HFFc6 (cell line): ENCODE measurements at regions not wholly inside any gene's neighbourhood (a gene's known extent, or its start where the extent isn't known, plus 50 kb on each side); places are given as distances from the start of the nearest gene placed in this dataset.

Source experiments
- DNase-seq: peaks from one replicate; pipeline ENCODE4 v3.0.0-alpha.2; 2018
- H3K27ac Mint-ChIP-seq: 2 replicates; pipeline ENCODE4 v1.8.0; 2020; ENCODE audit warnings: mild to moderate bottlenecking, mixed read lengths
- H3K27me3 Mint-ChIP-seq: 2 replicates; pipeline ENCODE4 v1.8.0; 2021; ENCODE audit warnings: mild to moderate bottlenecking, moderate library complexity, mixed read lengths; ENCODE audit not compliant: insufficient read depth
- H3K36me3 Mint-ChIP-seq: 2 replicates; pipeline ENCODE4 v1.8.0; 2021; ENCODE audit warnings: low read depth, mixed read lengths
- H3K4me1 Mint-ChIP-seq: 2 replicates; pipeline ENCODE4 v1.8.0; 2020; ENCODE audit warnings: low read depth, mixed read lengths
- H3K4me3 Mint-ChIP-seq: 2 replicates; pipeline ENCODE4 v1.8.0; 2020; ENCODE audit warnings: mild to moderate bottlenecking, moderate library complexity, mixed read lengths
- H3K9me3 Mint-ChIP-seq: 2 replicates; pipeline ENCODE4 v1.8.0; 2020; ENCODE audit warnings: mild to moderate bottlenecking, mixed read lengths
- TF ChIP-seq, protein P1 (sequence below): fragments of 200-600 bp; sonication (generic); IDR thresholded peaks from 2 replicates; pipeline ENCODE4 v1.5.0; 2021; ENCODE audit warnings: antibody characterized with exemption, mild to moderate bottlenecking

DNA sequence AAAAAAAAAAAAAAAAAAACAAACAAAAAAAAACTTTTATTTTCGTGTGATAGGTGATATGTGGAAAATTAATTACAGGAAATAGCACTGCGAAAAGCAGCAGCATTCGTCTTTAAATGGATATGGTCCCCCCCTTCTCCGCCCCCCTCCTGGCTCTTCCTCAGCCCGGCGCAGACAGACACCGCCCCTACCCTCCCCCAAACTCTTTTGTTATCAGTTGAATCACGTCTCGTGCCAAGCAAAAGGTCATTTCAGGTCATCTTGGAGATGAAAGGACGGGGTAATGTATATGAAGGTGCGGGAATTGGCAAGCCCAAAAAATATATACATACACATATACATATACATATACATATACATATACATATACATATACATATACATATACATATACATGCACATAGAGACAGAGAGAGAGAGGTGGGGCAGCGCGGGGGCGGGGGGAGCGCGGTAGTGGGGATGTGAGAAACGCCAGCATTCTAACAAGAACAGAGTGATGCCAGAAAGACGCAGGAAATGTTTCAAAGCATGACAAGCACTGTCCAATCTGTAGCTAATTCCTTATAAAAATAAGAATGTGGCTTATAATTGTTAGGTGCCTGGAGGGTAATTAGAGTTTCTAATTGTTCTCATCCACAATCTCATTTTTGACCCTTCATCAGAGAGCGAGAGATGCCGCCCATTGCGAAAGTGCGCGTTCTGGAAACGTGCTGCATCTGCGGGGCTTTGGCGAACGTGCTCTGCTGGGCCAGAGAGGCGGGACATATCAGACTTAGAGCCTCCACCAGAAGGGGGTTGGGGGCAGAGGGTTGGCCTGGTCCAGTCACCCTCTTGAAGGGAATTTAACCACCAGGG is 214.5 kb upstream of the UBASH3B start:
- Mint-ChIP-seq H3K4me3 (no peak overlapping the region; the same call in 1 of the 2 replicates), H3K9me3 (no peaks in the 10 kb centered on the region), H3K36me3 (no peaks in the 10 kb centered on the region), H3K27me3 (peaks cover 22% of the 10 kb centered on the region), H3K4me1 (no peaks in the 10 kb centered on the region; the same call in 1 of the 2 replicates), H3K27ac (no peak overlapping the region)
- no peak for DNase-seq
- TF ChIP-seq, protein P1, sequence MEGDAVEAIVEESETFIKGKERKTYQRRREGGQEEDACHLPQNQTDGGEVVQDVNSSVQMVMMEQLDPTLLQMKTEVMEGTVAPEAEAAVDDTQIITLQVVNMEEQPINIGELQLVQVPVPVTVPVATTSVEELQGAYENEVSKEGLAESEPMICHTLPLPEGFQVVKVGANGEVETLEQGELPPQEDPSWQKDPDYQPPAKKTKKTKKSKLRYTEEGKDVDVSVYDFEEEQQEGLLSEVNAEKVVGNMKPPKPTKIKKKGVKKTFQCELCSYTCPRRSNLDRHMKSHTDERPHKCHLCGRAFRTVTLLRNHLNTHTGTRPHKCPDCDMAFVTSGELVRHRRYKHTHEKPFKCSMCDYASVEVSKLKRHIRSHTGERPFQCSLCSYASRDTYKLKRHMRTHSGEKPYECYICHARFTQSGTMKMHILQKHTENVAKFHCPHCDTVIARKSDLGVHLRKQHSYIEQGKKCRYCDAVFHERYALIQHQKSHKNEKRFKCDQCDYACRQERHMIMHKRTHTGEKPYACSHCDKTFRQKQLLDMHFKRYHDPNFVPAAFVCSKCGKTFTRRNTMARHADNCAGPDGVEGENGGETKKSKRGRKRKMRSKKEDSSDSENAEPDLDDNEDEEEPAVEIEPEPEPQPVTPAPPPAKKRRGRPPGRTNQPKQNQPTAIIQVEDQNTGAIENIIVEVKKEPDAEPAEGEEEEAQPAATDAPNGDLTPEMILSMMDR, result no peak

DNA sequence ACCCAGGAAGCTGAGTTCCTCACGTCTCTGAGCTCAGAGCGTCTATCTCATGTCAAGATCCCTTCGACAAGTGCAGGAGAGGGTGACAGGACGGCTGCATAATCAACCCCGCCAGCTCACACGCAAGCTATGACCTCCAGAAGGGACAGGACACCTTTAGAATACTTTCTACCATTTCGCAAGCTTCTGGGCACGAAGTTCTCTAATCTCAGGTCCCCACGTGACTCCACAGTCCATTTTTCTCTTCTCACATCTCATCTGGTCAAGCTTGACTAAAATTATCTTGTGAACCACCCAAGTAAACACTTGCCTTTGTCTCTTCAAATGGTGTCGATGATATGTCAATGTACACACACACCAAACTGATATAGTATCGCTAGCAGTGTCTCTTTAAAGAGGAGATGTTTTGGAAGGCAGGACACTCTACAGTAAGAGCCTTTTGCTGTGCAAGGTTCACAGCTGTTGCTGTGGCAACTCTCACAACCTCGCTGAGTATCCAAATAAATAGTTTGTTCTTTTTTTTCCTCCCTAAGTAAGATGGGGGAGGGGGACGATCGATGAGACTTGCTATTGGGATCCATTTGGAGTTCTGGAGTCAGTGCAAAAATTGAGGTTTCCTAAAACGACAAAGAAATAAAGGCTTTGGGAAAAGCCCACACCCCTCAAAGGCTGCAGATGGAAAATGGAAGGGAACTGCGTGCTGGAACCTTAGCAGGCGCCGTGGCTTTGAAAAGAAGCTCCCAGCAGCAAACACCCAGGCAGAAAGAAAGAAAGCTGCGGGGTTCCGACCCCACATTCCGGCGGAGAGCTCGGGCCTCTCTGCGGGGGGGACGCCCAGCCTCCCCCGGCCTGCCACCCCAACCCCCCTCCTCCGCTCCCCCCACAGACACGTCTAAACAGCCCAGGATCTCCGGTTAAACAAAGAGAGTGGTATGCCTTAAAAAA is 215.4 kb upstream of the UBASH3B start:
- Mint-ChIP-seq H3K27me3 (peaks cover 20% of the 10 kb centered on the region), H3K36me3 (no peaks in the 10 kb centered on the region), H3K4me3 (no peak overlapping the region; the same call in 1 of the 2 replicates), H3K9me3 (no peaks in the 10 kb centered on the region), H3K4me1 (no peaks in the 10 kb centered on the region; the same call in 1 of the 2 replicates), H3K27ac (no peak overlapping the region)
- TF ChIP-seq, protein P1, result no peak
- DNase-seq, result no peak

DNA sequence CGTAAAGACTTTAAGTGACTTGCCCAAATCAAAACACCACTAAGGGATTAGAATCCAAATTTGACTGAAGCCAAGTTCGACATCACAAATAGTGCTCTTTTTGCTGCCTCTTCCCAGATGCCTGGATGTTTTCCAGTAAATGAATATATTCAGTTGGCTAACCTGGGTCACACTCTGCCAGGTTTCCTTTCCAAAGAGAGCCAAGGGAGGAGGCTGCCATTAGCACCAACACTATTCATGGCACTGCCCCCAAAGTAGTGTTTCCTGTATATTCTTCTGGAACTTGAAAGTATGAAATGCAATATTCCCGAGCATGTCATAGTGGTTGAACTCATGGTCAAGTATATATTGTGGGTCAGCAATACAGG is 219.3 kb upstream of the UBASH3B start:
- Mint-ChIP-seq H3K9me3 (no peaks in the 10 kb centered on the region), H3K4me3 (no peak overlapping the region), H3K4me1 (no peaks in the 10 kb centered on the region; the same call in 1 of the 2 replicates), H3K36me3 (no peaks in the 10 kb centered on the region), H3K27ac (no peak overlapping the region), H3K27me3 (peaks cover 17% of the 10 kb centered on the region)
- TF ChIP-seq, protein P1, result no peak
- DNase-seq, result no peak

DNA sequence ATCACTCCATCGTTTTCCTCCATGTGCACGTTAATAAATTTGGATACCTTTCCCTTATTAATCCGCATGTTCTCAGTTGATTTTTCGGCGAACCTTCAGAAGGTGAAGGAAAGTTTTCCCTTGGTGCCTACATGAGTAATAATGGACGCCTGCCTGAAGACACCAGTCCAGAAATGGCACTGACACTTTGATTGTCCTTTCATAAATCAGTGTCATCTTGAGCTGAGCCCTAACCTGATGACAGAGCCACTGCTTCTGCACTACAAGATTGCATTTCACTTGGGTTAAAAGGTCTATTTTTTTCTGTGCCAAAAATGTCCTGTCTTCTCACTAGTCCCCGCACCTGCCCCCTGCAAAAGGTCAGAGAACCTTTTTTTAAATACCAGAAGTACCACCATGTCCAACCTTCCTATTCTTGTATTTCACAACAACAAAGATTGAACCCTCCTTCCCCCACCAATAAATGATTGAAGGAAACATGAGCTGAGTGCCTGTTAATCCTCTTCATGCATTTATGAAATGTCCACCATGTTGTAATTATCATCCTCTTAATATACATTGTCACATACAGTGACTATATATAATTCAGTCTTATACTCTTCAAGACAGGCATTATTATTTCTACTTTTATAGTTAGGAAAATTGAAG is 219.9 kb upstream of the UBASH3B start:
- TF ChIP-seq, protein P1, result no peak
- Mint-ChIP-seq H3K4me1 (no peaks in the 10 kb centered on the region; the same call in 1 of the 2 replicates), H3K9me3 (no peaks in the 10 kb centered on the region), H3K27ac (no peak overlapping the region), H3K27me3 (peaks cover 15% of the 10 kb centered on the region), H3K36me3 (no peaks in the 10 kb centered on the region), H3K4me3 (no peak overlapping the region)
- no peak for DNase-seq

DNA sequence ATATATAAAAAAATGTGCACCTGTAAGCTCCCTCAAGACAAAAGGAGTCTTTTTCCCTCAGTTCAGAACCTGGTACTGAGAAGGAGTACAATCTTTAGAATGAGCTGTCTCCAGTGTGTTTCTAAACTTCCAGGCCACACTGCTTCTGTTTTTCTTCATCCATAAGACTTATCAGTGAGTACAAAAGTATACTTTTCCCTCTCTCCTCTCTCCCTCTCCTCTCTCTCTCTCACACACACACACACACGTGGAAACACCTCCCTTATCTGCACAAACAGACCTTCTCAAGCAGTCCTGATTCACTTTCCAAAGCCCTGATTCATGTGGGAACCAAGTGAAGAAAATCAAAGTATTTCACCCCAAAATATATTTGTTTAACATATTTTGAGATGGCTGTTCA is 220.7 kb upstream of the UBASH3B start:
- Mint-ChIP-seq H3K9me3 (no peaks in the 10 kb centered on the region), H3K4me3 (no peak overlapping the region), H3K4me1 (no peaks in the 10 kb centered on the region; the same call in 1 of the 2 replicates), H3K36me3 (no peaks in the 10 kb centered on the region), H3K27me3 (peaks cover 8% of the 10 kb centered on the region), H3K27ac (no peak overlapping the region)
- TF ChIP-seq, protein P1, result no peak
- no peak for DNase-seq
